K562 (cell line): ENCODE measurements at regions not wholly inside any gene's neighbourhood (a gene's known extent, or its start where the extent isn't known, plus 50 kb on each side); places are given as distances from the start of the nearest gene placed in this dataset.

Experiments used
- ATAC-seq: fragments of 200-7000 bp; cut with Tn5 transposase; 3 replicates; pipeline ENCODE4 v1.9.1; 2020; ENCODE audit warnings: moderate library complexity
- BruUV-seq: library from RNA; stranded (reverse); fragments of 400-500 nt; replicated peaks from 2 replicates; lab custom pipeline; 2021; lab: Mats Ljungman, UMichigan
- CTCF ChIA-PET: fragments of 300-600 bp; formaldehyde crosslinking; extraction: SDS; loops from one replicate; lab custom pipeline; 2021; ENCODE audit warnings: low intra/inter-chr PET ratio; lab: Yijun Ruan, JAX
- POLR2A ChIA-PET: fragments of 300-600, 350-650 bp; sonication (Branson Sonifier 250); formaldehyde crosslinking; extraction: SDS; loops from one replicate; lab custom pipeline; 2021; ENCODE audit warnings: antibody characterized with exemption, inconsistent platforms; lab: Yijun Ruan, JAX
- DNase-seq, 4 experiments: peaks; one replicate each; pipeline versions ENCODE4 v3.0.0 to v3.0.0-alpha.2; 2011 to 2018; ENCODE audit warnings: low spot score in 3 of 4, mixed read lengths in 3 of 4; ENCODE audit errors: extremely low read depth in 1 of 4
- FAIRE-seq: peaks from 2 replicates; lab custom pipeline; 2011; peaks lifted over from hg19 to GRCh38; lab: Jason Lieb, UNC
- H2AFZ ChIP-seq: 2 replicates; pipeline ENCODE4 v1.6.0; 2011; ENCODE audit warnings: low read depth, low read length, control low read depth, inconsistent platforms
- H3K27ac ChIP-seq: fragments of 200-600 bp; 3 replicates; pipeline ENCODE4 v1.8.0; 2011; ENCODE audit warnings: low read depth, mild to moderate bottlenecking, control low read depth, inconsistent platforms, low read length, moderate library complexity, mixed read lengths; ENCODE audit errors: extremely low read depth
- H3K27me3 ChIP-seq, 2 experiments: fragments of 300-600 bp in 1 of 2; 2 replicates in 1 of 2; 3 replicates in 1 of 2; pipeline versions ENCODE4 v1.6.0 to v1.8.0; 2011; ENCODE audit warnings: inconsistent platforms in 2 of 2, low read length in 2 of 2, mild to moderate bottlenecking in 1 of 2, mixed read lengths in 1 of 2, moderate library complexity in 1 of 2; ENCODE audit not compliant: control insufficient read depth in 2 of 2, insufficient read depth in 2 of 2
- H3K36me3 ChIP-seq: fragments of 300-600 bp; 3 replicates; pipeline ENCODE4 v1.8.0; 2011; ENCODE audit warnings: mild to moderate bottlenecking, low read length, inconsistent platforms; ENCODE audit not compliant: control insufficient read depth, insufficient read depth
- H3K4me1 ChIP-seq, 2 experiments: fragments of 200-600 bp in 1 of 2; replicated peaks in 1 of 2; 2 replicates in 1 of 2; 3 replicates in 1 of 2; pipeline versions ENCODE4 v1.5.1 to v1.8.0; 2011; ENCODE audit warnings: inconsistent platforms in 2 of 2, low read length in 2 of 2, mild to moderate bottlenecking in 1 of 2, mixed read lengths in 1 of 2, moderate library complexity in 1 of 2; ENCODE audit not compliant: control insufficient read depth in 2 of 2, insufficient read depth in 2 of 2
- H3K4me2 ChIP-seq: 2 replicates; pipeline ENCODE4 v1.6.1; 2011; ENCODE audit warnings: low read length, control low read depth, inconsistent platforms, mixed read lengths; ENCODE audit not compliant: insufficient read depth
- H3K4me3 ChIP-seq: fragments of 200-600 bp; sonication (generic), shearing (Covaris generic); 2 replicates; pipeline ENCODE4 v1.5.1; 2016; ENCODE audit warnings: control low read depth, inconsistent platforms
- H3K79me2 ChIP-seq: fragments of 200-600 bp; 3 replicates; pipeline ENCODE4 v1.8.0; 2011; ENCODE audit warnings: low read length, inconsistent platforms; ENCODE audit not compliant: control insufficient read depth, insufficient read depth
- H3K9ac ChIP-seq, 2 experiments: 2 replicates each; pipeline versions ENCODE4 v1.6.0 to v1.6.1; 2011; ENCODE audit warnings: low read depth in 2 of 2, low read length in 2 of 2, control low read depth in 1 of 2, inconsistent platforms in 1 of 2, mild to moderate bottlenecking in 1 of 2, mixed read lengths in 1 of 2; ENCODE audit not compliant: insufficient read depth in 1 of 2
- H3K9me1 ChIP-seq: one replicate; pipeline ENCODE4 v1.6.0; 2011; ENCODE audit warnings: inconsistent platforms, mild to moderate bottlenecking, low read length, moderate library complexity; ENCODE audit not compliant: control insufficient read depth, insufficient read depth
- H3K9me3 ChIP-seq: replicated peaks from 2 replicates; pipeline ENCODE4 v1.5.1; 2011; ENCODE audit warnings: low read depth, low read length, inconsistent platforms; ENCODE audit not compliant: control insufficient read depth, insufficient read depth
- H4K20me1 ChIP-seq: replicated peaks from 2 replicates; pipeline ENCODE4 v1.6.1; 2011; ENCODE audit warnings: low read length, inconsistent platforms, mixed read lengths; ENCODE audit not compliant: control insufficient read depth, insufficient read depth
- DPF2 ChIP-seq: fragments of 450-650 bp; IDR thresholded peaks from 2 replicates; pipeline ENCODE4 v1.6.1; 2016
- SP1 ChIP-seq: sonication (generic); formaldehyde crosslinking; IDR thresholded peaks from 2 replicates; pipeline ENCODE4 v1.8.1; 2022; ENCODE audit warnings: mild to moderate bottlenecking, missing genetic modification reagents
- SUPT5H ChIP-seq: fragments of 450-650 bp; IDR thresholded peaks from 2 replicates; pipeline ENCODE4 v1.6.1; 2016
- XRCC3 ChIP-seq: fragments of 450-650 bp; IDR thresholded peaks from 2 replicates; pipeline ENCODE4 v1.6.1; 2017; ENCODE audit warnings: mild to moderate bottlenecking, moderate library complexity
- ZNF197 ChIP-seq: fragments of 200-800 bp; sonication (Bioruptor generic); IDR thresholded peaks from 2 replicates; pipeline ENCODE4 v1.6.1; 2016; ENCODE audit warnings: low read depth, missing genetic modification characterization, missing compliant biosample characterization
- ZNF324 ChIP-seq: fragments of 250-450 bp; sonication (Bioruptor Pico); IDR thresholded peaks from 2 replicates; pipeline ENCODE4 v1.4.0; 2020; ENCODE audit warnings: mild to moderate bottlenecking
- WGBS: fragments of 100-300 bp; shearing (Covaris generic); methylation state at CpG from one replicate; pipeline ENCODE4 v1.1.6; 2016; ENCODE audit warnings: low coverage, mixed read lengths; ENCODE audit not compliant: insufficient coverage; ENCODE audit errors: missing lambda C conversion rate; 5-methylcytosine and 5-hydroxymethylcytosine counted together
- in situ Hi-C: fragments of 300-500 bp; cut with MboI; formaldehyde crosslinking; loops from 4 replicates; pipeline ENCODE4 v1.15.0; 2018; ENCODE audit warnings: inconsistent platforms, mixed read lengths
- intact Hi-C: fragments of 100-400 bp; cut with micrococcal nuclease; formaldehyde crosslinking; loops from 2 replicates; pipeline ENCODE4 v1.14.2; 2022
- TF ChIP-seq, protein P1 (sequence below): fragments of 450-650 bp; IDR thresholded peaks from 2 replicates; pipeline ENCODE4 v1.6.1; 2017; ENCODE audit warnings: mild to moderate bottlenecking, moderate library complexity
- TF ChIP-seq, protein P2 (sequence below): fragments of 250-450 bp; sonication (Bioruptor Pico); IDR thresholded peaks from 2 replicates; pipeline ENCODE4 v1.8.0; 2021; ENCODE audit warnings: moderate library complexity, mild to moderate bottlenecking, inconsistent platforms
- TF ChIP-seq, protein P3 (sequence below): fragments of 250-450 bp; sonication (Bioruptor Pico); IDR thresholded peaks from 2 replicates; pipeline ENCODE4 v1.8.0; 2022; ENCODE audit warnings: moderate library complexity, mild to moderate bottlenecking, inconsistent platforms
- TF ChIP-seq, protein P4 (sequence below): fragments of 250-450 bp; sonication (Bioruptor Pico); IDR thresholded peaks from 2 replicates; pipeline ENCODE4 v1.4.0; 2020

DNA sequence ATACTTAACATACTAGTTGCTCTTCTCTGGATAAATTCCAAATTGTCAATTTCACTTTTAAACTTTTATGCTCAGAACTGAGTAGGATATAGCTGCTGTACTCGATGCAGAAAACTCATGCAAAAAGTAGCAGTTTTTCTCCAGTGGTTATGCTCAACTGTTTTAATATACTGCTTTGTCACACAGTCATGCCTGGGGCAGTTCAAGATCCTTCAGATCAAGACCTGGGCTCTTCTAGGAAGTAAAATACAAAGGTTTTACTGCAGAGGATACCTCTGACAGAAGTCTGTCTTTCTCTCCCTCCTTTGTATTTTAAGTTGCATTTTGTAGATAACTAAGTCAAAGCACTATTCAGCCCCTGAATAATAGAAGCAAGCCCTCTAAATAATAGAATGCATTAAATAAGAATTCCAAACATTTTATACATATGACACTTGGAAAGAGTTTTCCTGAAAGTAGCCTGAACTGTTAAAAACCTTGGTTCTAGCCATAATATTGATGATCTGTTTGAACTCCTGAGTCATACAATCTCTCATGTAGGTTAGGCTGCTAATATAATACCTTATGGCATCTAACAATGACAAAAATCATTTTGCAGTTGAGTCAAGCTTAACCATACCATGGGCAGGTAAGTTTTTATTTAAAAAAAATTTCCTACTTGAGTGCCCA, 183.3 kb upstream of the TRIB2 start:
- ChIA-PET CTCF (no interaction called here), POLR2A (interaction anchor here (0.6 kb wide), 1 partner anchor 20 kb away, joined by 3 read pairs; no protein-coding TSS in a partner anchor)
- TF ChIP-seq, protein P1, sequence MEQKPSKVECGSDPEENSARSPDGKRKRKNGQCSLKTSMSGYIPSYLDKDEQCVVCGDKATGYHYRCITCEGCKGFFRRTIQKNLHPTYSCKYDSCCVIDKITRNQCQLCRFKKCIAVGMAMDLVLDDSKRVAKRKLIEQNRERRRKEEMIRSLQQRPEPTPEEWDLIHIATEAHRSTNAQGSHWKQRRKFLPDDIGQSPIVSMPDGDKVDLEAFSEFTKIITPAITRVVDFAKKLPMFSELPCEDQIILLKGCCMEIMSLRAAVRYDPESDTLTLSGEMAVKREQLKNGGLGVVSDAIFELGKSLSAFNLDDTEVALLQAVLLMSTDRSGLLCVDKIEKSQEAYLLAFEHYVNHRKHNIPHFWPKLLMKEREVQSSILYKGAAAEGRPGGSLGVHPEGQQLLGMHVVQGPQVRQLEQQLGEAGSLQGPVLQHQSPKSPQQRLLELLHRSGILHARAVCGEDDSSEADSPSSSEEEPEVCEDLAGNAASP = no peak
- TF ChIP-seq, protein P2, sequence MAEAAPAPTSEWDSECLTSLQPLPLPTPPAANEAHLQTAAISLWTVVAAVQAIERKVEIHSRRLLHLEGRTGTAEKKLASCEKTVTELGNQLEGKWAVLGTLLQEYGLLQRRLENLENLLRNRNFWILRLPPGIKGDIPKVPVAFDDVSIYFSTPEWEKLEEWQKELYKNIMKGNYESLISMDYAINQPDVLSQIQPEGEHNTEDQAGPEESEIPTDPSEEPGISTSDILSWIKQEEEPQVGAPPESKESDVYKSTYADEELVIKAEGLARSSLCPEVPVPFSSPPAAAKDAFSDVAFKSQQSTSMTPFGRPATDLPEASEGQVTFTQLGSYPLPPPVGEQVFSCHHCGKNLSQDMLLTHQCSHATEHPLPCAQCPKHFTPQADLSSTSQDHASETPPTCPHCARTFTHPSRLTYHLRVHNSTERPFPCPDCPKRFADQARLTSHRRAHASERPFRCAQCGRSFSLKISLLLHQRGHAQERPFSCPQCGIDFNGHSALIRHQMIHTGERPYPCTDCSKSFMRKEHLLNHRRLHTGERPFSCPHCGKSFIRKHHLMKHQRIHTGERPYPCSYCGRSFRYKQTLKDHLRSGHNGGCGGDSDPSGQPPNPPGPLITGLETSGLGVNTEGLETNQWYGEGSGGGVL (CRISPR knock-in tag) = no peak
- TF ChIP-seq, protein P3, sequence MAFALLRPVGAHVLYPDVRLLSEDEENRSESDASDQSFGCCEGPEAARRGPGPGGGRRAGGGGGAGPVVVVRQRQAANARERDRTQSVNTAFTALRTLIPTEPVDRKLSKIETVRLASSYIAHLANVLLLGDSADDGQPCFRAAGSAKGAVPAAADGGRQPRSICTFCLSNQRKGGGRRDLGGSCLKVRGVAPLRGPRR (CRISPR knock-in tag) = no peak
- TF ChIP-seq XRCC3 (no peak), ZNF197 (CRISPR knock-in tag) (no peak), ZNF324 (CRISPR knock-in tag) (no peak), DPF2 (no peak), SUPT5H (no peak), SP1 (no peak)
- TF ChIP-seq, protein P4, sequence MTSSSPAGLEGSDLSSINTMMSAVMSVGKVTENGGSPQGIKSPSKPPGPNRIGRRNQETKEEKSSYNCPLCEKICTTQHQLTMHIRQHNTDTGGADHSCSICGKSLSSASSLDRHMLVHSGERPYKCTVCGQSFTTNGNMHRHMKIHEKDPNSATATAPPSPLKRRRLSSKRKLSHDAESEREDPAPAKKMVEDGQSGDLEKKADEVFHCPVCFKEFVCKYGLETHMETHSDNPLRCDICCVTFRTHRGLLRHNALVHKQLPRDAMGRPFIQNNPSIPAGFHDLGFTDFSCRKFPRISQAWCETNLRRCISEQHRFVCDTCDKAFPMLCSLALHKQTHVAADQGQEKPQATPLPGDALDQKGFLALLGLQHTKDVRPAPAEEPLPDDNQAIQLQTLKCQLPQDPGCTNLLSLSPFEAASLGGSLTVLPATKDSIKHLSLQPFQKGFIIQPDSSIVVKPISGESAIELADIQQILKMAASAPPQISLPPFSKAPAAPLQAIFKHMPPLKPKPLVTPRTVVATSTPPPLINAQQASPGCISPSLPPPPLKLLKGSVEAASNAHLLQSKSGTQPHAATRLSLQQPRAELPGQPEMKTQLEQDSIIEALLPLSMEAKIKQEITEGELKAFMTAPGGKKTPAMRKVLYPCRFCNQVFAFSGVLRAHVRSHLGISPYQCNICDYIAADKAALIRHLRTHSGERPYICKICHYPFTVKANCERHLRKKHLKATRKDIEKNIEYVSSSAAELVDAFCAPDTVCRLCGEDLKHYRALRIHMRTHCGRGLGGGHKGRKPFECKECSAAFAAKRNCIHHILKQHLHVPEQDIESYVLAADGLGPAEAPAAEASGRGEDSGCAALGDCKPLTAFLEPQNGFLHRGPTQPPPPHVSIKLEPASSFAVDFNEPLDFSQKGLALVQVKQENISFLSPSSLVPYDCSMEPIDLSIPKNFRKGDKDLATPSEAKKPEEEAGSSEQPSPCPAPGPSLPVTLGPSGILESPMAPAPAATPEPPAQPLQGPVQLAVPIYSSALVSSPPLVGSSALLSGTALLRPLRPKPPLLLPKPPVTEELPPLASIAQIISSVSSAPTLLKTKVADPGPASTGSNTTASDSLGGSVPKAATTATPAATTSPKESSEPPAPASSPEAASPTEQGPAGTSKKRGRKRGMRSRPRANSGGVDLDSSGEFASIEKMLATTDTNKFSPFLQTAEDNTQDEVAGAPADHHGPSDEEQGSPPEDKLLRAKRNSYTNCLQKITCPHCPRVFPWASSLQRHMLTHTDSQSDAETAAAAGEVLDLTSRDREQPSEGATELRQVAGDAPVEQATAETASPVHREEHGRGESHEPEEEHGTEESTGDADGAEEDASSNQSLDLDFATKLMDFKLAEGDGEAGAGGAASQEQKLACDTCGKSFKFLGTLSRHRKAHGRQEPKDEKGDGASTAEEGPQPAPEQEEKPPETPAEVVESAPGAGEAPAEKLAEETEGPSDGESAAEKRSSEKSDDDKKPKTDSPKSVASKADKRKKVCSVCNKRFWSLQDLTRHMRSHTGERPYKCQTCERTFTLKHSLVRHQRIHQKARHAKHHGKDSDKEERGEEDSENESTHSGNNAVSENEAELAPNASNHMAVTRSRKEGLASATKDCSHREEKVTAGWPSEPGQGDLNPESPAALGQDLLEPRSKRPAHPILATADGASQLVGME (CRISPR knock-in tag) = no peak

More for the DNA sequence above, 183.3 kb upstream of the TRIB2 start:
- no peak overlapping the region for H3K9ac ChIP-seq
- WGBS = 50% methylated on average over 1 of the region's 1 CpG
- no peak for FAIRE-seq
- no peaks in the 10 kb centered on the region for H3K36me3 ChIP-seq
- no peak overlapping the region for H3K4me3 ChIP-seq
- H3K79me2 ChIP-seq = no peaks in the 10 kb centered on the region
- ATAC-seq = peak; percentile 74
- H4K20me1 ChIP-seq = no peaks in the 10 kb centered on the region
- H3K27ac ChIP-seq = no peak overlapping the region
- intact Hi-C loops = no loop called here
- no peak for DNase-seq
- H3K4me2 ChIP-seq = no peak overlapping the region
- H3K27me3 ChIP-seq = no peaks in the 10 kb centered on the region
- peak overlapping the region; percentile 26; the same call in 1 of the 2 replicates for H2AFZ ChIP-seq
- no peaks in the 10 kb centered on the region for H3K9me3 ChIP-seq
- in situ Hi-C loops = no loop called here
- H3K9me1 ChIP-seq = no peaks in the 10 kb centered on the region
- BruUV-seq = no TSS peak
- 0 out of 5 replicates have a peak, but pooled peaks cover 0 to 2% of the 10 kb centered on the region in 2 experiments for H3K4me1 ChIP-seq
